ENCODE measurements at regions not wholly inside any gene's neighbourhood (a gene's known extent, or its start where the extent isn't known, plus 50 kb on each side); places are given as distances from the start of the nearest gene placed in this dataset.

- TF ChIP-seq POLR2A (IDR thresholded peaks at IDR 0.05) = no peak
- TF ChIP-seq CTCF (IDR thresholded peaks at IDR 0.05) = no peak
- TF ChIP-seq EP300 (IDR thresholded peaks at IDR 0.05) = no peak
These were observed 239.2 kb upstream of the LARGE1 start for GRCh38 chr22:34159491-34159890.

Data from ovary (tissue), 3 donors.